Mesendoderm (in vitro differentiated cells): ENCODE measurements at regions not wholly inside any gene's neighbourhood (a gene's known extent, or its start where the extent isn't known, plus 50 kb on each side); places are given as distances from the start of the nearest gene placed in this dataset.
"Not testable (repeated sequence)": the region's sequence is repeated elsewhere in the genome, so short reads cannot be mapped to it uniquely, and the experiment has no call there.

Source experiments
- DNase-seq: peaks from one replicate; pipeline ENCODE4 v3.0.0; 2013
- H2AK5ac ChIP-seq: 2 replicates; pipeline ENCODE4 v1.6.1; 2013; ENCODE audit warnings: low read length, inconsistent platforms
- H2BK120ac ChIP-seq: 2 replicates; pipeline ENCODE4 v1.6.1; 2013; ENCODE audit warnings: low read depth, mild to moderate bottlenecking, low read length, moderate library complexity, mixed read lengths
- H2BK15ac ChIP-seq: replicated peaks from 2 replicates; pipeline ENCODE4 v1.6.1; 2013; ENCODE audit warnings: low read depth, mild to moderate bottlenecking, moderate library complexity
- H2BK5ac ChIP-seq: 2 replicates; pipeline ENCODE4 v1.6.1; 2013; ENCODE audit warnings: low read length, inconsistent platforms
- H3K18ac ChIP-seq: 2 replicates; pipeline ENCODE4 v1.6.1; 2013; ENCODE audit warnings: mild to moderate bottlenecking, low read length, mixed read lengths
- H3K23ac ChIP-seq: one replicate; pipeline ENCODE4 v1.6.1; 2013; ENCODE audit warnings: low read length
- H3K27ac ChIP-seq: 2 replicates; pipeline ENCODE4 v1.5.1; 2013; ENCODE audit warnings: low read depth, mild to moderate bottlenecking, inconsistent platforms, low read length, moderate library complexity
- H3K27me3 ChIP-seq: 2 replicates; pipeline ENCODE4 v1.6.1; 2013; ENCODE audit warnings: low read length, control low read depth, mild to moderate bottlenecking, inconsistent platforms; ENCODE audit not compliant: insufficient read depth, poor library complexity
- H3K36me3 ChIP-seq: 2 replicates; pipeline ENCODE4 v1.6.1; 2013; ENCODE audit warnings: low read length, inconsistent platforms; ENCODE audit not compliant: control insufficient read depth, insufficient read depth
- H3K4ac ChIP-seq: one replicate; pipeline ENCODE4 v1.6.1; 2013; ENCODE audit warnings: low read depth, mild to moderate bottlenecking, low read length, moderate library complexity
- H3K4me1 ChIP-seq: 2 replicates; pipeline ENCODE4 v1.6.1; 2013; ENCODE audit warnings: low read depth, low read length, inconsistent platforms; ENCODE audit not compliant: control insufficient read depth
- H3K4me2 ChIP-seq: 2 replicates; pipeline ENCODE4 v1.6.1; 2013; ENCODE audit warnings: low read length
- H3K4me3 ChIP-seq: 2 replicates; pipeline ENCODE4 v1.5.1; 2013; ENCODE audit warnings: mild to moderate bottlenecking, low read length
- H3K56ac ChIP-seq: one replicate; pipeline ENCODE4 v1.6.1; 2013; ENCODE audit warnings: low read length
- H3K79me1 ChIP-seq: 2 replicates; pipeline ENCODE4 v1.6.1; 2013; ENCODE audit warnings: low read length, inconsistent platforms
- H3K79me2 ChIP-seq: 2 replicates; pipeline ENCODE4 v1.6.1; 2013; ENCODE audit warnings: mild to moderate bottlenecking, low read length; ENCODE audit not compliant: control insufficient read depth, insufficient read depth
- H3K9ac ChIP-seq: 2 replicates; pipeline ENCODE4 v1.6.1; 2013; ENCODE audit warnings: low read length, inconsistent platforms
- H4K5ac ChIP-seq: one replicate; pipeline ENCODE4 v1.6.1; 2013; ENCODE audit warnings: low read length
- H4K8ac ChIP-seq: one replicate; pipeline ENCODE4 v1.6.1; 2013; ENCODE audit warnings: low read depth, mild to moderate bottlenecking, control low read depth, low read length, moderate library complexity
- WGBS: extraction: QIAGEN DNeasy Blood & Tissue Kit; methylation state at CpG from one replicate; pipeline ENCODE4 v1.1.7; 2013; ENCODE audit warnings: low lambda C conversion rate, missing lambda C conversion rate; ENCODE audit not compliant: insufficient coverage; ENCODE audit errors: extremely low coverage; 5-methylcytosine and 5-hydroxymethylcytosine counted together

DNA sequence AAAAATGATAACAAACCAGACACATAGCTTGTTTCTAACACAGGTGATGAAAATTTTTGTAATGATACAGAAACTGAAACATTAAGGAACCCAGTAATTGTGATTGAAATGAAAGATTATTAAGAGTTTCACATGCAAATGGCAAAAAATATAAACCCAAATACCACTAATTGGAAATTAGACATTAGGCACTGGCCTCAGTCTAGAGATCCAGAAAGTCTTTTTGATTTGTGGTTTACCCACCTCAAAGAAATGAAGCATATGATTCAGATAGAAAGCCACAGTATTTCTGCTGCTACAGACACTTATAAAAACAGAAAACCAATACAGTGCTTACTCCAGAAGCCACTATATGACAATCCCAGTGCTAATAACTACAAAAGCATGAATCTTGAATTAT lies 83.7 kb upstream of the ZNF519 start:
- H3K79me2 ChIP-seq, H3K79me1 ChIP-seq, H3K4ac ChIP-seq, H2BK120ac ChIP-seq, H4K8ac ChIP-seq, H3K4me2 ChIP-seq, H3K4me3 ChIP-seq, H3K4me1 ChIP-seq, H2BK15ac ChIP-seq, H3K56ac ChIP-seq, H3K27me3 ChIP-seq, H2AK5ac ChIP-seq, H3K36me3 ChIP-seq, DNase-seq, H3K9ac ChIP-seq, H3K18ac ChIP-seq, H3K23ac ChIP-seq, H2BK5ac ChIP-seq, H3K27ac ChIP-seq, H4K5ac ChIP-seq: not testable (repeated sequence)

DNA sequence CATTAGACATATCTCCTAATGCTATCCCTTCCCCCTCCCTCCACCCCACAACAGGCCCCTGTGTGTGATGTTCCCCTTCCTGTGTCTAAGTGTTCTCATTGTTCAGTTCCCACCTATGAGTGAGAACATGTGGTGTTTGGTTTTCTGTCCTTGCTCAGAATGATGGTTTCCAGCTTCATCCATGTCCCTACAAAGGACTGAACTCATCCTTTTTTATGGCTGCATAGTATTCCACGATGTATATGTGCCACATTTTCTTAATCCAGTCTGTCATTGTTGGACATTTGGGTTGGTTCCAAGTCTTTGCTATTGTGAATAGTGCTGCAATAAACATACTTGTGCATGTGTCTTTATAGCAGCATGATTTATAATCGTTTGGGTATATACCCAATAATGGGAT lies 71.2 kb upstream of the ZNF519 start:
- WGBS: no CpG with 5 or more reads among the region's 2 CpGs

DNA sequence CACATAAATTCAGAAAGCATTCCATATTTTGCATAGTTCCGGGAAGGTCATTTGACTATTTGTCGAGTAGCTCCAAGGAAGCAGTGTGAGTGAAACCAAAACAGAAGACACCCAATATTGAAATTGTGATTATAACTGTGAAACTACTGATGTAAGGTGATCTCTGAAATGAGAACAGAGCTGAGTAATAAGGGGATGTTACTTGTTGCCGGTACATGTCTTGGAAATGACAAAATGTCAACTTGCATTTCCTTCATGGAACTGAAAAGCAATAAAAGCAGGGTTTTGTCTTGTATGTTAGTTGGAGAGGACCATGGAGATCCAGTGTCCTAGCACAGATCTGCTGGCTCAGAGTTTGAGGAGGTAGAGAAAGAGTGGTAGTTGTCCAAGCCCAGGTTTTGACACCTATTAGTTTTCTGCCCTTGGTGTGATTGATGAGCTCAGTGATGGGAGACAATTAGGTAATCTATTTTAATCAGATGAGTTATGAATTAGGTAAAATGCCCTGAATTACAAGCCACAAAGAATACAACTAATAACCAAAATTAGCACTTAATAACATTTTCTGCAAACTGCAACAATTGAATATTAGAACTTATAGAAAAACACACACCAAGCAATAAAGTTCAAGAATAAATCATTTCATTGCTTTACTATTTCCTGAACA lies 58.7 kb upstream of the ZNF519 start:
- H2BK5ac ChIP-seq, H3K79me1 ChIP-seq, H2BK15ac ChIP-seq, H2BK120ac ChIP-seq, H3K27me3 ChIP-seq, H4K8ac ChIP-seq, H3K4ac ChIP-seq, H4K5ac ChIP-seq, H3K4me3 ChIP-seq, H2AK5ac ChIP-seq, H3K36me3 ChIP-seq, H3K4me1 ChIP-seq, H3K27ac ChIP-seq, DNase-seq, H3K9ac ChIP-seq, H3K79me2 ChIP-seq, H3K4me2 ChIP-seq, H3K56ac ChIP-seq, H3K18ac ChIP-seq, H3K23ac ChIP-seq: not testable (repeated sequence)
- no CpG with 5 or more reads among the region's 3 CpGs for WGBS

More for the DNA sequence above, 71.2 kb upstream of the ZNF519 start:
- H3K18ac ChIP-seq, H2BK15ac ChIP-seq, H3K56ac ChIP-seq, H2AK5ac ChIP-seq, DNase-seq, H3K4me2 ChIP-seq, H3K4me1 ChIP-seq, H3K23ac ChIP-seq, H3K9ac ChIP-seq, H3K36me3 ChIP-seq, H2BK120ac ChIP-seq, H3K4ac ChIP-seq, H4K5ac ChIP-seq, H4K8ac ChIP-seq, H3K4me3 ChIP-seq, H3K27me3 ChIP-seq, H3K27ac ChIP-seq, H3K79me1 ChIP-seq, H2BK5ac ChIP-seq, H3K79me2 ChIP-seq: not testable (repeated sequence)

DNA sequence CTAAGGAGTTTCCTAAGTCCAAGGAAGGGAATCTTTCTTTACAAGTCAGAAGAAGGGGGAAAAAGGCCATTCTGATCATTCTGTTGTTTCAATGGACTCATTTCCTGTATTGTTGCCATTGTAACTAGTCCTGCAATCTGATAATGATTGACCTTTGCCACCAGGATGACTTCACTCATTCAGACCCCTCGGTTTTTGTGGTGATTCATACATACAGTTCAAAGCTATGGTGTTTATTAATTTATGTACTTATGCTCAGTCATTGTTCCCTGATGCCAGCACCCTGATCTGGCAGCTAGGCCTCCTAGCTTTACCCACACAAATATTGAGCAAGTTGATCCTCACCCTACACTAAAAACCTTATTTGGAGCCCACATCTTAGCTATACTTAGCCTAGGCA lies 57.6 kb upstream of the ZNF519 start:
- no peak overlapping the region for H2BK120ac ChIP-seq
- no peaks in the 10 kb centered on the region for H3K79me2 ChIP-seq
- H4K8ac ChIP-seq: no peak overlapping the region
- H3K27ac ChIP-seq: no peak overlapping the region
- no peak overlapping the region for H2BK15ac ChIP-seq
- no peak overlapping the region for H3K23ac ChIP-seq
- no peak overlapping the region for H4K5ac ChIP-seq
- H3K79me1 ChIP-seq: no peaks in the 10 kb centered on the region
- no peak overlapping the region for H3K9ac ChIP-seq
- no peak overlapping the region for H3K4me2 ChIP-seq
- no peaks in the 10 kb centered on the region for H3K27me3 ChIP-seq
- no peak overlapping the region for H3K4me3 ChIP-seq
- WGBS: no CpG with 5 or more reads among the region's 1 CpG
- no peak overlapping the region for H3K4ac ChIP-seq
- H3K56ac ChIP-seq: no peak overlapping the region
- no peak overlapping the region for H2BK5ac ChIP-seq
- no peaks in the 10 kb centered on the region for H3K4me1 ChIP-seq
- no peak overlapping the region for H3K18ac ChIP-seq
- H3K36me3 ChIP-seq: no peaks in the 10 kb centered on the region
- no peak overlapping the region for H2AK5ac ChIP-seq
- no peak for DNase-seq

DNA sequence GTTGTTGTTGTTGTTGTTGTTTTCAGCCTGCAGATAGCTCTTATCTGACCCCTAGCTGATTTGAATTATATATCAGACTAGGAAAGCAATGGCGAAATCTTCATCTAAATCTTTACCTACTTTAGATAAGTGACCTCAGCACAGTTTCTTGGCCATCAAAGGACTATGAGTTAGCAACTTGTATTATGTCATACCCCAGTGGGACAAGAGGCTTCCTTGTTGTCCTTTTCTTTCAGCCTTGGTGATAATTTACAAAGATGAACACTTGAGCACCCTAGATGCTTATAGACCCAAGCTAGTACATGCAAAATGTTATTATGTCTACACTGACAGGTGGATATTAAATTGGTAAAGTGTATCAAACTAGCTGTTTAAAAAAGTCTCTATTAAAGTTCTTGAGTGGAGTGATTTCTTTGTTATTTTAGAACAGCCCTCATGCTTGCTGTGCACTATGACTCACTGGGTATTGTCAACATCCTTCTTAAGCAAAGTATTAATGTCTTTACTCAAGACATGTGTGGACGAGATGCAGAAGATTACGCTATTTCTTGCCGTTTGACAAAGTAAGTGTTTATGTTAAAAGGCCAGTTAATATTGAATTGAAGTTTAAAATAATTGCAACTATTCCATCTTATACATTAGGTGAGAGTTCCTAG lies 56.6 kb upstream of the ZNF519 start:
- H3K79me2 ChIP-seq, H3K36me3 ChIP-seq, H4K8ac ChIP-seq, H3K18ac ChIP-seq, H3K23ac ChIP-seq, H3K27me3 ChIP-seq, H3K4ac ChIP-seq, H3K4me3 ChIP-seq, H2BK15ac ChIP-seq, H3K4me2 ChIP-seq, H2AK5ac ChIP-seq, H3K9ac ChIP-seq, H2BK5ac ChIP-seq, H3K56ac ChIP-seq, H3K27ac ChIP-seq, DNase-seq, H3K4me1 ChIP-seq, H3K79me1 ChIP-seq, H4K5ac ChIP-seq, H2BK120ac ChIP-seq: not testable (repeated sequence)
- WGBS: no CpG with 5 or more reads among the region's 4 CpGs
